ENCODE measurements at regions not wholly inside any gene's neighbourhood (a gene's known extent, or its start where the extent isn't known, plus 50 kb on each side); places are given as distances from the start of the nearest gene placed in this dataset.
"Not testable (repeated sequence)": the region's sequence is repeated elsewhere in the genome, so short reads cannot be mapped to it uniquely, and the experiment has no call there.

GRCh38 chr2:65611488-65611887 is 179.1 kb upstream of the SPRED2 start:
- Mint-ChIP-seq H3K9me3 (no peaks in the 10 kb centered on the region), H3K4me1 (peaks cover 4% of the 10 kb centered on the region), H3K4me3 (no peak overlapping the region), H3K27ac (no peak overlapping the region), H3K36me3 (no peaks in the 10 kb centered on the region)
- ATAC-seq (no peak), DNase-seq (ENCODE audit: low spot score in 2 of 2) (no peak)

GRCh38 chr2:65608916-65609315 is 176.5 kb upstream of the SPRED2 start:
- Mint-ChIP-seq H3K4me1 (peaks cover 15% of the 10 kb centered on the region), H3K36me3 (no peaks in the 10 kb centered on the region), H3K27ac (no peak overlapping the region), H3K9me3 (no peaks in the 10 kb centered on the region), H3K4me3 (no peak overlapping the region)
- DNase-seq (ENCODE audit: low spot score in 2 of 2) (no peak), ATAC-seq (no peak)

GRCh38 chr2:65608466-65608865 is 176.1 kb upstream of the SPRED2 start:
- DNase-seq (ENCODE audit: low spot score in 2 of 2) (no peak), ATAC-seq (no peak)
- Mint-ChIP-seq H3K27ac (no peak overlapping the region), H3K9me3 (no peaks in the 10 kb centered on the region), H3K36me3 (no peaks in the 10 kb centered on the region), H3K4me3 (no peak overlapping the region), H3K4me1 (peaks cover 15% of the 10 kb centered on the region)

GRCh38 chr2:65607662-65608305 is 175.4 kb upstream of the SPRED2 start:
- no peak overlapping the region for H3K4me3 Mint-ChIP-seq
- peaks cover 15% of the 10 kb centered on the region for H3K4me1 Mint-ChIP-seq
- DNase-seq (ENCODE audit: low spot score in 2 of 2) (no peak), ATAC-seq (no peak)
- no peak overlapping the region for H3K27ac Mint-ChIP-seq
- no peaks in the 10 kb centered on the region for H3K36me3 Mint-ChIP-seq
- no peaks in the 10 kb centered on the region for H3K9me3 Mint-ChIP-seq

- H3K9me3 Mint-ChIP-seq: no peaks in the 10 kb centered on the region
- H3K4me1 Mint-ChIP-seq: peaks cover 15% of the 10 kb centered on the region
- DNase-seq (ENCODE audit: low spot score in 2 of 2): no peak
- H3K36me3 Mint-ChIP-seq: no peaks in the 10 kb centered on the region
- no peak for ATAC-seq
- H3K4me3 Mint-ChIP-seq: no peak overlapping the region
- H3K27ac Mint-ChIP-seq: no peak overlapping the region
These were observed 173.3 kb upstream of the SPRED2 start for GRCh38 chr2:65605743-65606058.

GRCh38 chr2:65605058-65605742 is 172.8 kb upstream of the SPRED2 start:
- DNase-seq (ENCODE audit: low spot score in 2 of 2) (no peak), ATAC-seq (no peak)
- Mint-ChIP-seq H3K9me3 (no peaks in the 10 kb centered on the region), H3K4me3 (no peak overlapping the region), H3K36me3 (no peaks in the 10 kb centered on the region), H3K4me1 (peaks cover 15% of the 10 kb centered on the region), H3K27ac (no peak overlapping the region)

- H3K27ac Mint-ChIP-seq: no peak overlapping the region
- H3K4me1 Mint-ChIP-seq: peaks cover 15% of the 10 kb centered on the region
- H3K36me3 Mint-ChIP-seq: no peaks in the 10 kb centered on the region
- H3K4me3 Mint-ChIP-seq: no peak overlapping the region
- H3K9me3 Mint-ChIP-seq: no peaks in the 10 kb centered on the region
- DNase-seq (ENCODE audit: low spot score in 2 of 2) (no peak), ATAC-seq (no peak)
These were observed 171.8 kb upstream of the SPRED2 start for GRCh38 chr2:65604246-65604645.

GRCh38 chr2:65602603-65603235 is 170.3 kb upstream of the SPRED2 start:
- peaks cover 15% of the 10 kb centered on the region for H3K4me1 Mint-ChIP-seq

GRCh38 chr2:65600871-65601270 is 168.5 kb upstream of the SPRED2 start:
- not testable (repeated sequence) for H3K4me1 Mint-ChIP-seq

More at GRCh38 chr2:65602603-65603235, 170.3 kb upstream of the SPRED2 start:
- Mint-ChIP-seq H3K9me3 (no peaks in the 10 kb centered on the region), H3K4me3 (no peak overlapping the region), H3K36me3 (no peaks in the 10 kb centered on the region), H3K27ac (no peak overlapping the region)
- DNase-seq (ENCODE audit: low spot score in 2 of 2) (no peak), ATAC-seq (no peak)

GRCh38 chr2:65600351-65600750 is 168.0 kb upstream of the SPRED2 start:
- not testable (repeated sequence) for H3K4me1 Mint-ChIP-seq; H3K27ac Mint-ChIP-seq; H3K36me3 Mint-ChIP-seq; DNase-seq (ENCODE audit: low spot score in 2 of 2); H3K4me3 Mint-ChIP-seq; ATAC-seq; H3K9me3 Mint-ChIP-seq

More at GRCh38 chr2:65600871-65601270, 168.5 kb upstream of the SPRED2 start:
- not testable (repeated sequence) for H3K27ac Mint-ChIP-seq; H3K9me3 Mint-ChIP-seq; H3K36me3 Mint-ChIP-seq; DNase-seq (ENCODE audit: low spot score in 2 of 2); ATAC-seq; H3K4me3 Mint-ChIP-seq

- Mint-ChIP-seq H3K4me3 (no peak overlapping the region), H3K27ac (no peak overlapping the region), H3K36me3 (no peaks in the 10 kb centered on the region), H3K4me1 (no peaks in the 10 kb centered on the region), H3K9me3 (no peaks in the 10 kb centered on the region)
- DNase-seq (ENCODE audit: low spot score in 2 of 2) (no peak), ATAC-seq (no peak)
These were observed 167.3 kb upstream of the SPRED2 start for GRCh38 chr2:65599693-65600092.

- H3K36me3 Mint-ChIP-seq: no peaks in the 10 kb centered on the region
- no peak for ATAC-seq
- H3K4me3 Mint-ChIP-seq: no peak overlapping the region
- H3K9me3 Mint-ChIP-seq: no peaks in the 10 kb centered on the region
- H3K4me1 Mint-ChIP-seq: no peaks in the 10 kb centered on the region
- H3K27ac Mint-ChIP-seq: no peak overlapping the region
- DNase-seq (ENCODE audit: low spot score in 2 of 2): no peak
These were observed 166.6 kb upstream of the SPRED2 start for GRCh38 chr2:65598996-65599395.

- no peak for ATAC-seq
- H3K36me3 Mint-ChIP-seq: no peaks in the 10 kb centered on the region
- no peak for DNase-seq (ENCODE audit: low spot score in 2 of 2)
- H3K4me1 Mint-ChIP-seq: no peaks in the 10 kb centered on the region
- no peak overlapping the region for H3K4me3 Mint-ChIP-seq
- H3K9me3 Mint-ChIP-seq: no peaks in the 10 kb centered on the region
- no peak overlapping the region for H3K27ac Mint-ChIP-seq
These were observed 165.9 kb upstream of the SPRED2 start for GRCh38 chr2:65598264-65598663.

GRCh38 chr2:65595630-65596029 is 163.2 kb upstream of the SPRED2 start:
- H3K4me3 Mint-ChIP-seq: no peak overlapping the region
- no peak for DNase-seq (ENCODE audit: low spot score in 2 of 2)
- H3K4me1 Mint-ChIP-seq: no peaks in the 10 kb centered on the region
- ATAC-seq: no peak
- H3K36me3 Mint-ChIP-seq: no peaks in the 10 kb centered on the region
- no peak overlapping the region for H3K27ac Mint-ChIP-seq
- H3K9me3 Mint-ChIP-seq: no peaks in the 10 kb centered on the region

- ATAC-seq: no peak
- Mint-ChIP-seq H3K27ac (no peak overlapping the region), H3K4me3 (no peak overlapping the region), H3K36me3 (no peaks in the 10 kb centered on the region), H3K4me1 (no peaks in the 10 kb centered on the region), H3K9me3 (no peaks in the 10 kb centered on the region)
- DNase-seq (ENCODE audit: low spot score in 2 of 2): no peak
These were observed 161.8 kb upstream of the SPRED2 start for GRCh38 chr2:65594150-65594549.

- ATAC-seq: no peak
- Mint-ChIP-seq H3K4me3 (no peak overlapping the region), H3K36me3 (no peaks in the 10 kb centered on the region), H3K27ac (no peak overlapping the region), H3K4me1 (no peaks in the 10 kb centered on the region), H3K9me3 (no peaks in the 10 kb centered on the region)
- DNase-seq (ENCODE audit: low spot score in 2 of 2): no peak
These were observed 157.3 kb upstream of the SPRED2 start for GRCh38 chr2:65589667-65590066.

All from stimulated activated effector memory CD8-positive, alpha-beta T cell treated with anti-CD3 and anti-CD28 coated beads, Interleukin-12 subunit alpha, Interleukin-12 subunit beta, amount 100 ng/mL, for 72 hours (primary cell).